Mammary epithelial cell (primary cell): ENCODE measurements at regions not wholly inside any gene's neighbourhood (a gene's known extent, or its start where the extent isn't known, plus 50 kb on each side); places are given as distances from the start of the nearest gene placed in this dataset.

Source experiments
- CTCF ChIP-seq, 2 donors: IDR thresholded peaks in 1 of 2; conservative IDR thresholded peaks in 1 of 2; 2 replicates each; pipeline ENCODE4 v1.5.1; 2011 to 2012; ENCODE audit warnings: inconsistent platforms in 2 of 2, low read length in 2 of 2, mild to moderate bottlenecking in 2 of 2, control low read depth in 1 of 2, low read depth in 1 of 2; ENCODE audit not compliant: insufficient read depth in 1 of 2; ENCODE audit errors: extremely low read depth in 1 of 2
- EZH2 ChIP-seq: IDR thresholded peaks from 2 replicates; pipeline ENCODE4 v1.6.1; 2012; ENCODE audit warnings: low read length, inconsistent platforms, borderline replicate concordance

GRCh38 chr2:220440731-220441130 lies 813.3 kb downstream of the SLC4A3 start:
- no peak for TF ChIP-seq CTCF (conservative IDR thresholded peaks at IDR 0.05 in 1 of 2, IDR thresholded peaks at IDR 0.05 in 1 of 2; ENCODE audit: extremely low read depth in 1 of 2, insufficient read depth in 1 of 2, low read depth in 1 of 2, low read length in 2 of 2)
- TF ChIP-seq EZH2, result no peak
